Effector memory CD8-positive, alpha-beta T cell (primary cell): ENCODE measurements at regions not wholly inside any gene's neighbourhood (a gene's known extent, or its start where the extent isn't known, plus 50 kb on each side); places are given as distances from the start of the nearest gene placed in this dataset.
"Not testable (repeated sequence)": the region's sequence is repeated elsewhere in the genome, so short reads cannot be mapped to it uniquely, and the experiment has no call there.

Experiments used
- ATAC-seq: fragments of 150-1000 bp; cut with Tn5 transposase; replicated peaks from 2 replicates; pipeline ENCODE4 v1.10.0; 2021; ENCODE audit warnings: mild to moderate bottlenecking, moderate library complexity
- DNase-seq, 3 experiments: peaks; one replicate each; pipeline ENCODE4 v3.0.0; 2021
- H3K27ac Mint-ChIP-seq, 2 donors: one replicate each; pipeline ENCODE4 v1.8.0; 2022; ENCODE audit warnings: mild to moderate bottlenecking in 2 of 2, mixed read lengths in 2 of 2, moderate library complexity in 2 of 2
- H3K27me3 Mint-ChIP-seq, 2 donors: one replicate each; pipeline ENCODE4 v1.8.0; 2022; ENCODE audit warnings: mixed read lengths in 2 of 2
- H3K36me3 Mint-ChIP-seq: one replicate; pipeline ENCODE4 v1.8.0; 2022; ENCODE audit warnings: mild to moderate bottlenecking, moderate library complexity, mixed read lengths; ENCODE audit not compliant: insufficient read depth
- H3K4me1 Mint-ChIP-seq, 2 donors: one replicate each; pipeline ENCODE4 v1.8.0; 2022; ENCODE audit warnings: low read depth in 2 of 2, mixed read lengths in 2 of 2
- H3K4me3 Mint-ChIP-seq, 2 donors: one replicate each; pipeline ENCODE4 v1.8.0; 2022; ENCODE audit warnings: mild to moderate bottlenecking in 2 of 2, mixed read lengths in 2 of 2, moderate library complexity in 2 of 2
- H3K9me3 Mint-ChIP-seq, 2 donors: one replicate each; pipeline ENCODE4 v1.8.0; 2022; ENCODE audit warnings: mixed read lengths in 2 of 2

DNA sequence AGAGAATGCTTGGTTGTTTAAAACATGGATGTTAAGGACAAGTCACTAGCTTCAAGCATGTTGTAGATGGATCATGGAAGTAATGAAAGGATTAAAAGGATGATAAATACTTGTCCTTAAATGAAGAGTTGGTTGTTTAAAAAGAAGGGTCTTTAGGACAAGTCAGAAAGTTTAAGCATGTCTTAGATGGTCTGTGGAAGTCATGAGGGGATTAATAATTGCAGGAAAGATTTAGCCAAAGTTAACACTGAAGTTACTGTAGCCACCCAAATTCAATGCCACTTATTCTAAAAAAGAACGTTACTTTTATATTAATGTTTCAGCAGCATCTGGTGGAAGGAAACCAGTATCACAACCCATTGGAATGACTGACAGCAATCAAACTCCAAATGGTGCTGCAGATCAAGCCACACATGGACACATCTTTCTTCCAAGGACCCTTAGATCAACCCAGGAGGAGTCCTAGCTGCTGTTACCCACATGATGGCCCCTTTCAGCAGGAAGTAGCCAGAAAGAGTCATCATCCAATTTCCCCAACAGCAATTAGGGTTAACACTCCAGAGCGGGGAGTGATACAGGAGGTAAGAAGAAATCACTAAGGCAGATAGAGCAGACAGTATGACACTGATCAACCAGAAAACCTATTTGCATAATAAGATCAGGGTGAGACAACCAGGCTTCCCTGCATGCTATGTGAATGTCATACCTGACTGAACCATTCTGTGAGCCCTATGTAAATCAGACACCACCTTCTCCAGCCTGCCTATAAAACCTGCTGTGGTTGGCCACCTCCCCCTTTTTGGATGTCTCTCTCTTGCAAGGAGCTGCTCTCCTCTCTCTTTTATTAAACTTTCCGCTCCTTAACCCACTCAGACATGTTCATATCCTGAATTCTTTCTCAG, 88.4 kb upstream of the GNAZ start:
- H3K9me3 Mint-ChIP-seq = no peaks in the 10 kb centered on the region
- no peaks in the 10 kb centered on the region for H3K36me3 Mint-ChIP-seq
- no peak overlapping the region for H3K4me3 Mint-ChIP-seq
- ATAC-seq = peak; percentile 35
- no peak for DNase-seq
- H3K27ac Mint-ChIP-seq = no peak overlapping the region
- H3K4me1 Mint-ChIP-seq = no peaks in the 10 kb centered on the region
- peaks cover 16 to 26% of the 10 kb centered on the region in 2 donors for H3K27me3 Mint-ChIP-seq

DNA sequence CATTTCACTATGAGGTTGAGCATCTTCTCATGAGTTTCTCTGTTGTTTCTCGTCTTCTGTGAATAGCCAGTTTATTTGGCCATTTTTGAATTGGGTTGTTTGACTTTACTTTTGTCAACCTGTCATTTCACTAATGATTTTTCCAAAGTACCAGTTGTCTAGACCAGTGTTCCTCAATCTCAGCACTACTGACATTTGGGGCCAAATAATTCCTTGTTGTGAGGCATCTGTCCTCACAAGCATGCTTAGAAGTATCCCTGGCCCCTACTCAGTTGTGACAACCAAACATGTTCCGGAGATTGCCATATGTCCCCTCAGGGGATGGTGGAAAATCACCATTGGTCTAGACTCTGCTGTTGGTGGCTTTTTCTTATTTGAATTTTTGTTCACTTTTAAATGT, 87.7 kb upstream of the GNAZ start:
- no peak for DNase-seq
- ATAC-seq = no peak
- Mint-ChIP-seq H3K36me3 (no peaks in the 10 kb centered on the region), H3K27me3 (peaks cover 19 to 28% of the 10 kb centered on the region in 2 donors), H3K4me3 (no peak overlapping the region), H3K9me3 (no peaks in the 10 kb centered on the region), H3K27ac (no peak overlapping the region), H3K4me1 (no peaks in the 10 kb centered on the region)

DNA sequence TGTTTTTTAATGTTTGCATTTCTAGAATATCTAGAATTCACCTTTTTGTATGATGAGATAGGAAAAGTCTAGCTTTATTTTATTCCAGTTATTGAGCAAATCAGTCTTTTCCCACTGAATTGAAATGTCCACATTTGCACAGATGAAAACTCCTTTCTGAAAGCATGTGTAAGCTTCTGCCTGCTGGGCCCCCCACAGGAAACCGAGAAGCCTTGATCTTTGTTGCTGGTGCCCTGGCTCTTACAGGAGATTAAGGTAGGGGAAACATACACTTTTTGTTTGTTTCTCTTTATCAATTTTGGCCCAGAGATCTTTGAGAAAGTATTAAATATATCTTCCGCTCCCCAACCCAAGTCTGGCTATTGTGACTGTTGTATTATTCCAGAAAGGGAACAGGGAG, 87.2 kb upstream of the GNAZ start:
- peaks cover 19 to 28% of the 10 kb centered on the region in 2 donors for H3K27me3 Mint-ChIP-seq
- DNase-seq (no peak), ATAC-seq (no peak)
- H3K9me3 Mint-ChIP-seq = no peaks in the 10 kb centered on the region
- H3K4me3 Mint-ChIP-seq = no peak overlapping the region
- H3K27ac Mint-ChIP-seq = no peak overlapping the region
- no peaks in the 10 kb centered on the region for H3K36me3 Mint-ChIP-seq
- H3K4me1 Mint-ChIP-seq = no peaks in the 10 kb centered on the region

DNA sequence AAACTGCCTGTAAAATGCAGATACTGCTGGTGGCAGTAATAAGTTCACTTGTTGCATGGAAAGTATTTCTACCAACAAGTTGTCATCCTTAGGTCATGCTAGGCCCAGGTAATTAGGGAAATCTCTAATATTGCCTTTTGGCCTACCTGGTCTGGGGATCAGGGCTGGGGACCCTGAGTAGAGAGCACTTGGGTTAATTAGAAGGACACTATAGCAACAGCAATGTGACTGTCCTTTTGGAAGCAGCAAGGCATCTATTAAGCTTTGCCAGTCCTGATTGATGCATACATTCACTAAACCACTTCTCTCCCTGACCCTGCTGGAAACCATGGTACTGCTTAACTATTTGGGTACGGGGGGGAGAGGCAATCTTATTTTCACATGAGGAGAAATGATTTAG, 86.5 kb upstream of the GNAZ start:
- ATAC-seq = no peak
- Mint-ChIP-seq H3K36me3 (no peaks in the 10 kb centered on the region), H3K9me3 (no peaks in the 10 kb centered on the region), H3K27me3 (peaks cover 22 to 28% of the 10 kb centered on the region in 2 donors), H3K4me1 (no peaks in the 10 kb centered on the region), H3K27ac (no peak overlapping the region), H3K4me3 (no peak overlapping the region)
- no peak for DNase-seq

DNA sequence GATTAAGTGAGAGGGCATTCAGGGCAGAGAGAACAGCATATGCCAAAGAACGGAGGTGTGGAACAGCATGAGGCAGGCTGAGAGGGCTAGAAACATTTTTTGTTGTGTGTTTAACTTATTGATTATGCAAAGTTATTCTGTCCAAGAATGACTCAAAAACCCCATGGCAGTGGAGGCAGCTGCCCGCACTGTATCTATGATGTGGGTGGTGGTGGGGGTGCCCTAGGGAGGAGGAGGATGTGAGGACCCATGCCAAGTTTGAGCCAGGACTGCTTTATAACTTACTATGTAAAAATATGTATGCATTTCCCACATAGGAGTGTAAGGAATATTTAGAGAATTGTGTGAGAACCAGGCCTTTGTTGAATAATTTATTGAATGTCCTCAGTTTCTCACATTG, 85.4 kb upstream of the GNAZ start:
- ATAC-seq (no peak), DNase-seq (no peak)
- no peak overlapping the region for H3K4me3 Mint-ChIP-seq
- H3K36me3 Mint-ChIP-seq = no peaks in the 10 kb centered on the region
- H3K27me3 Mint-ChIP-seq = peaks cover 28 to 31% of the 10 kb centered on the region in 2 donors
- H3K4me1 Mint-ChIP-seq = no peaks in the 10 kb centered on the region
- H3K9me3 Mint-ChIP-seq = no peaks in the 10 kb centered on the region
- H3K27ac Mint-ChIP-seq = no peak overlapping the region

DNA sequence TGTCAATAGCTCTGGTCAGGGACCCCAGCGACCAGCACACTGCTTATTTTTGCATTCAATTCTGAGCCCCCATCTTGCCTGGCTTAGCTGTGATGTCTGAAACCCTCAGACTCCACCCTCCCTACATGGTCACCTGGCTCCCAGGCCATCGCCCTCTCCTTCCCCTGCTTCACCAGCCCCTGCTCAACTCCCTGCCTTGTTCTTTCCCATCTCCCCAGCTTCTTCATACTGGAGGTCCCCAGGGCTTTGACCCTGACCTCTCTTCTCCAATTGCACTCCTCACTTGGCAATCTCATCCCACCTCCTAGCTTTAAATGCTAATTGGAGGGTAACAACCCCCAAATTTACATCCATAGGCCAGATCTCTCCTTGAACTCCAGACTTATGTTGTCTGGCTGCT, 84.3 kb upstream of the GNAZ start:
- Mint-ChIP-seq H3K36me3 (no peaks in the 10 kb centered on the region), H3K27ac (no peak overlapping the region), H3K27me3 (peaks cover 34 to 42% of the 10 kb centered on the region in 2 donors), H3K4me3 (no peak overlapping the region), H3K4me1 (no peaks in the 10 kb centered on the region), H3K9me3 (no peaks in the 10 kb centered on the region)
- no peak for DNase-seq
- ATAC-seq = no peak

DNA sequence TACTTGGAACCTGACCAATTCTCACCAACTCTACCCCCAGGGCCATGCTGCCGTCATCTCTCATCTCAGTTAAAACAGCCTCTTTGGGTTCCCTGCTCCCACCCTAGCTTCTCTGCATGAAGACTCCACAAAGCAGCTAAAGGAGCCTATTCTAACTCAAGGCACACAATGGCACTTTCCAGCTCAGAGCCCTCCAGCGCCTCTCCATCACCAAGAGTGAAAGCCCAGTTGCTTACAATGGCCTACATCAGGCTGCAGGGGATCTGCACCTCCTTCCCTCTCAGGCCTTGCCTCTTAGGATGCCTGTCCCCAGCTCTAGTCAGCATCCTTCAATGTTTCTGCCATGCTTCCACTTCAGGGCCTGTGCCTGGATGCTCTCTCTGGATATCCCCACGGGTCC, 83.7 kb upstream of the GNAZ start:
- Mint-ChIP-seq H3K27me3 (peaks cover 36 to 42% of the 10 kb centered on the region in 2 donors), H3K9me3 (no peaks in the 10 kb centered on the region), H3K4me1 (no peaks in the 10 kb centered on the region), H3K4me3 (no peak overlapping the region), H3K27ac (no peak overlapping the region), H3K36me3 (no peaks in the 10 kb centered on the region)
- DNase-seq (no peak), ATAC-seq (no peak)

DNA sequence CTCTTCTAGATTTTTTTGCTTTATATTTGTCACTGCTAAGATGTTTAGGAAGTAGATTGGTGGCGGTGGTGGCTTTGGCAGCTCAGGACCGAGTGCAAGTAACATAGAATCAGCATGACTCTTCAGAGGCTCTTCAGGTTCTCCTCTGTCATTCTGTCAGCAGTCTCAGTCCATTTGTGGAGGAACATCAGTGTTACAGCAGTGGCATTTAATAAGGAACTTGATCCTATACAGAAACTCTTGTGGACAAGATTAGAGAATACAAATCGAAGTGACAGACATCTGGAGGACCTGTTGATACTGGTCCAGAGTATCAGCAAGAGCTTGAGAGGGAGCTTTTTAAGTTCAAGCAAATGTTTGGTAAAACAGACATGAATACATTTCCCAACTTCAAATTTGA, 82.2 kb upstream of the GNAZ start:
- ATAC-seq (no peak), DNase-seq (no peak)
- no peak overlapping the region for H3K4me3 Mint-ChIP-seq
- no peaks in the 10 kb centered on the region for H3K9me3 Mint-ChIP-seq
- H3K4me1 Mint-ChIP-seq = no peaks in the 10 kb centered on the region
- H3K27me3 Mint-ChIP-seq = peaks cover 44 to 53% of the 10 kb centered on the region in 2 donors
- no peaks in the 10 kb centered on the region for H3K36me3 Mint-ChIP-seq
- H3K27ac Mint-ChIP-seq = no peak overlapping the region

DNA sequence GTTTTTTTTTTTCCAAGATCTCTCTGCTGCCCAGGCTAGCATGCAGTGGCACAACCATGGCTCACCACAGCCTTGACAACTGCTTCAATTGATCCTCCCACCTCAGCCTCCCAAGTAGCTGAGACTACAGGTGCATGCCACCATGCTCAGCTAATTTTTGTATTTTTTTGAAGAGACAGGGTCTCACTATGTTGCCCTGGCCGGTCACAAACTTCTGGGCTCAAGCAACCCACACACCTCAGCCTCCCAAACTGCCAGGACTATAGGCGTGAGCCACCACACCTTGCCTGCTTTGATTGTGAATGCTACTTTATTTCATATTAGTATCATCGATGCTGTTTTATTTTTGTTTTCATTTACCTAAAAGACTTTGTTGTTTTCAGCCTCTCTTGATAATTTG, 81.5 kb upstream of the GNAZ start:
- H3K27me3 Mint-ChIP-seq = peaks cover 44 to 59% of the 10 kb centered on the region in 2 donors
- H3K4me3 Mint-ChIP-seq = no peak overlapping the region
- no peak overlapping the region for H3K27ac Mint-ChIP-seq

DNA sequence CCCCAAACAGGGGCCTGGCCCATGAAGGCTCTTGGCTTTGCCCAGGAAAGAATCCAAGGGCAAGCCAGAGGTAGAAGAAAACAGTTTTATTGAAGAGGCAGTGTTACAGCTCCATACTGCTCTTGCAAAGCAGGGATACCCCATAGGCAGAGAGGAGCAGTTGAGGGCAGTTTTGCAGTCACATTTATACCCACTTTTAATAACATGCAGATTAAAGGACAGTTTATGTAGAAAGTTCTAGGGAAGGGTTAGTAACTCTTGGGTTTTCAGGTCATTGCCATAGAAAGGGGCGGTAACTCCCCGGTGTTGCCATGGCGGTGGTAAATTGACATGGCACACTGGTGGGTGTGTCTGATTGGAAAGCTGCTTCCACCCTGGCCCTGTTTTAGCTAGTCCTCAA, 80.5 kb upstream of the GNAZ start:
- no peaks in the 10 kb centered on the region for H3K4me1 Mint-ChIP-seq
- peaks cover 49 to 57% of the 10 kb centered on the region in 2 donors for H3K27me3 Mint-ChIP-seq
- no peaks in the 10 kb centered on the region for H3K36me3 Mint-ChIP-seq
- H3K9me3 Mint-ChIP-seq = no peaks in the 10 kb centered on the region
- H3K4me3 Mint-ChIP-seq = no peak overlapping the region
- ATAC-seq (no peak), DNase-seq (no peak)
- no peak overlapping the region for H3K27ac Mint-ChIP-seq

More for the DNA sequence above, 81.5 kb upstream of the GNAZ start:
- H3K4me1 Mint-ChIP-seq = no peaks in the 10 kb centered on the region
- DNase-seq (no peak), ATAC-seq (no peak)
- H3K36me3 Mint-ChIP-seq = no peaks in the 10 kb centered on the region
- H3K9me3 Mint-ChIP-seq = no peaks in the 10 kb centered on the region

DNA sequence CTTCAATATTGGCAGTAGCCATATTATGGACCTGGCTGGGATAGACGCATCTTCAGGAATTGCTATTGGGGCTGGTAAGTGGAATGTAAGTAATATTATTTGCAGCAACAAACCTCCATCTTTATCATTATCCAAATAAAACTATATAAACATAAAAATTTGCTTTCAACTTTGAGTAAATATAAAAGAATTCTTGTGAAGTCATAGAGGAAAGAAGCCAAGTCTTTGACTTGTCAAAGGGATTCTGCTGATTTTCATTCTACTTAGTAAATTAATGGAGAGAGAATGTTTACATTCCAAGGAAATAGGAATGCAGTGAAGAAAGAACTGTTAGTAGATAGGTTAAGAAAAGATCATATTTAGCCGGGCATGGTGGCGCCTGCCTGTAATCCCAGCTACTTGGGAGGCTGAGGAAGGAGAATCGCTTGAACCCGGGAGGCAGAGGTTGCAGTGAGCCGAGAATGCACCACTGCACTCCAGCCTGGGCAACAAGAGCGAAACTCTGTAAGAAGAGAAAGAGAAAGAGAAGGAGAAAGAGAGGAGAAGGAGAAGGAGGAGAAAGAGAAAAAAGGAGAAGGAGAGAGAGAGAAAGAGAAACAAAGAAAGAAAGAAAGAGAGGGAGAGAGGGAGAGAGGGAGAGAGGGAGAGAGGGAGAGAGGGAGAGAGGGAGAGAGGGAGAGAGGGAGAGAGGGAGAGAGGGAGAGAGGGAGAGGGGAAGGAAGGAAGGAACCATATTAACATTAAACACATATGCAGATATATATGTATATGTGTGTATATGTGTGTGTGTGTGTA, 79.4 kb upstream of the GNAZ start:
- not testable (repeated sequence) for H3K4me1 Mint-ChIP-seq, H3K9me3 Mint-ChIP-seq, ATAC-seq, H3K4me3 Mint-ChIP-seq, DNase-seq, H3K27ac Mint-ChIP-seq, H3K36me3 Mint-ChIP-seq
- H3K27me3 Mint-ChIP-seq = peaks cover 53% of the 10 kb centered on the region in 2 donors

DNA sequence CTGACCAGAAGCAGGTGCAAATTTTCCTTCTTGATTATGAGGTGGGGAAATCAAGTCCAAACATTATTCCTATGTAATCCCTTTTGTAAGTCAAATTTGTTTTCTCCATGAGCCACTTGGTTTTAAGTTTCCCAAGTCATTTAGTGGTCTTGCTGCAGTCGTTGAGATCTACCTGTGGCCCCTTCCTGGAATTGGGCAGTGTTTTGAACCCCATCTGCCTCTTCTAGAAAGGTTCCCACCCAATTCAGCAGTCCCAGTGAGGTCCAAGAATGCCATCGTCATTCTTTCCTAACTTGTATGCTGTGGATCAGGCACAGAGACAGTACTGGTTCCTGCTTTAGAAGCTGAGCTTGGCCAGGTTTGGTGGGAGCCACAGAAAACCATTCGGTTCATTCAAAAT, 77.8 kb upstream of the GNAZ start:
- DNase-seq (no peak), ATAC-seq (no peak)
- Mint-ChIP-seq H3K27me3 (peaks cover 38 to 42% of the 10 kb centered on the region in 2 donors), H3K36me3 (no peaks in the 10 kb centered on the region), H3K9me3 (peaks cover 8 to 10% of the 10 kb centered on the region in 2 donors), H3K4me1 (no peaks in the 10 kb centered on the region), H3K4me3 (no peak overlapping the region), H3K27ac (no peak overlapping the region)

DNA sequence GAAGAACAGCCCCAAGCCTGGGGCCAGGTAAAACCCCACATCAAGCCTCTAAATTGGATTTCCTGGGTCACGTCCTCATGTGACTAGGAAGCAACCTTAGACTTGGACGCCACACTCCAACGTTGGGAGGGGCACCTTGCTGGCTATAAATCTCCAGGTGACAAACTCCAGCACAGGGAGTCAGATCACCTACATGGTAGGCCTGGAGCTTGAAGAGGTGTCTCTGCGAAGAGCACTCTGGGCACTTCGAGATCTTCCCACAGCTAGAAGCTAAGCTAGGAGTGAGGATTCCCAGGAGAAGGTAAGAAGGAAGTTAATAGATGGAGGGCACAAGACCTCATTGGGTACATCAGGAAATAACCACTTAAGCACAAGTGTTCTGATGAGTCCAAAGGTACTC, 77.1 kb upstream of the GNAZ start:
- no peak for ATAC-seq
- Mint-ChIP-seq H3K9me3 (peaks cover 10 to 14% of the 10 kb centered on the region in 2 donors), H3K27ac (no peak overlapping the region), H3K4me1 (no peaks in the 10 kb centered on the region), H3K27me3 (peaks cover 38 to 49% of the 10 kb centered on the region in 2 donors), H3K4me3 (no peak overlapping the region), H3K36me3 (no peaks in the 10 kb centered on the region)
- no peak for DNase-seq

DNA sequence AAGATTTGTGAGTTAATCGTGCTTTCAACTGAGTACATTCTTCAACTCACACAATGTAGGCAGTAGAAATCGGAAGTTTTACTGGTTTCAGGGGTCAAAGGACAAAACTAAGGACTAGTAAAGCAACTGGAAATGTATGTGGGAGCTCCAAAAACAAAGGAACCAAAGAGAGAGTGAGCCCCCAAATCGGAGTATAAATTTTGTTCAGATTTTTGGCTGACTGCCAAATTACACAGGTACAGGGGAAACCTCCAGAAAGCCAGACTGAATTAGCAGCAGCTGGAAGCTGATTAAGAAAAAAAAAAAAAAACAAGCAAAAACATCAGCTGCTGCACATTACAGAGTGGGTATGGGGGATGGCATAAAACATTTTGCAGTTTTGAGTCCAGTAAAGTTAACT, 75.2 kb upstream of the GNAZ start:
- H3K4me3 Mint-ChIP-seq = no peak overlapping the region
- H3K36me3 Mint-ChIP-seq = no peaks in the 10 kb centered on the region
- H3K9me3 Mint-ChIP-seq = peaks cover 10 to 14% of the 10 kb centered on the region in 2 donors
- no peak overlapping the region for H3K27ac Mint-ChIP-seq
- H3K4me1 Mint-ChIP-seq = no peaks in the 10 kb centered on the region
- DNase-seq = no peak
- no peak for ATAC-seq
- H3K27me3 Mint-ChIP-seq = peaks cover 40 to 58% of the 10 kb centered on the region in 2 donors
